BE2C (cell line): ENCODE measurements at regions not wholly inside any gene's neighbourhood (a gene's known extent, or its start where the extent isn't known, plus 50 kb on each side); places are given as distances from the start of the nearest gene placed in this dataset.

Experiments used
- DNase-seq: peaks from one replicate; pipeline ENCODE4 v3.0.0-alpha.2; 2020
- H3K27me3 ChIP-seq: fragments of 250-450 bp; sonication (Bioruptor Pico); 2 replicates; pipeline ENCODE4 v1.5.1; 2020; ENCODE audit warnings: mild to moderate bottlenecking
- H3K36me3 ChIP-seq: fragments of 250-450 bp; sonication (Bioruptor Pico); 2 replicates; pipeline ENCODE4 v1.5.1; 2020; ENCODE audit warnings: mild to moderate bottlenecking
- H3K4me1 ChIP-seq: fragments of 250-450 bp; sonication (Bioruptor Pico); 2 replicates; pipeline ENCODE4 v1.5.1; 2020
- H3K4me3 ChIP-seq: 2 replicates; pipeline ENCODE4 v1.5.1; 2011; ENCODE audit warnings: low read depth, low read length
- H3K9me3 ChIP-seq: fragments of 250-450 bp; sonication (Bioruptor Pico); 2 replicates; pipeline ENCODE4 v1.5.1; 2020
- CTCF ChIP-seq: IDR thresholded peaks from 2 replicates; pipeline ENCODE4 v1.5.1; 2012; ENCODE audit warnings: mild to moderate bottlenecking, low read depth, low read length

GRCh38 chr1:5765997-5766913, 226.0 kb downstream of the NPHP4 start:
- no peak for DNase-seq
- Histone ChIP-seq H3K4me1 (no peaks in the 10 kb centered on the region; the same call in 1 of the 2 replicates), H3K9me3 (no peaks in the 10 kb centered on the region), H3K4me3 (no peak overlapping the region), H3K36me3 (no peaks in the 10 kb centered on the region), H3K27me3 (no peaks in the 10 kb centered on the region)
- no peak for TF ChIP-seq CTCF

- Histone ChIP-seq H3K27me3 (no peaks in the 10 kb centered on the region), H3K36me3 (no peaks in the 10 kb centered on the region)
- no peak for TF ChIP-seq CTCF
These were observed 226.7 kb downstream of the NPHP4 start for GRCh38 chr1:5765483-5765882.

GRCh38 chr1:5764959-5765358, 227.3 kb downstream of the NPHP4 start:
- Histone ChIP-seq H3K27me3 (no peaks in the 10 kb centered on the region), H3K36me3 (no peaks in the 10 kb centered on the region), H3K9me3 (no peaks in the 10 kb centered on the region), H3K4me3 (no peak overlapping the region), H3K4me1 (no peaks in the 10 kb centered on the region)
- no peak for DNase-seq
- TF ChIP-seq CTCF, result no peak

More at GRCh38 chr1:5765483-5765882, 226.7 kb downstream of the NPHP4 start:
- H3K4me1 ChIP-seq, result no peaks in the 10 kb centered on the region
- no peak for DNase-seq
- H3K4me3 ChIP-seq, result no peak overlapping the region
- H3K9me3 ChIP-seq, result no peaks in the 10 kb centered on the region

GRCh38 chr1:5764464-5764863, 227.8 kb downstream of the NPHP4 start:
- Histone ChIP-seq H3K4me1 (no peaks in the 10 kb centered on the region), H3K9me3 (no peaks in the 10 kb centered on the region), H3K4me3 (no peak overlapping the region), H3K36me3 (no peaks in the 10 kb centered on the region), H3K27me3 (no peaks in the 10 kb centered on the region)
- no peak for DNase-seq
- no peak for TF ChIP-seq CTCF

GRCh38 chr1:5763696-5764370, 228.4 kb downstream of the NPHP4 start:
- Histone ChIP-seq H3K36me3 (no peaks in the 10 kb centered on the region), H3K9me3 (no peaks in the 10 kb centered on the region), H3K27me3 (no peaks in the 10 kb centered on the region), H3K4me1 (no peaks in the 10 kb centered on the region), H3K4me3 (no peak overlapping the region)
- no peak for DNase-seq
- TF ChIP-seq CTCF, result no peak
